ENCODE measurements at regions not wholly inside any gene's neighbourhood (a gene's known extent, or its start where the extent isn't known, plus 50 kb on each side); places are given as distances from the start of the nearest gene placed in this dataset.

- DNase-seq (ENCODE audit: low spot score) (no peak), ATAC-seq (no peak), FAIRE-seq (no peak)
- POLR2A ChIA-PET: no interaction called here
- Histone ChIP-seq H3K4me3 (replicated peaks in 1 of 3; ENCODE audit: insufficient read depth in 1 of 3, low read depth in 2 of 3, low read length in 3 of 3) (no peak overlapping the region), H2AFZ (ENCODE audit: low read length) (no peak overlapping the region), H4K20me1 (ENCODE audit: insufficient read depth, low read length) (no peaks in the 10 kb centered on the region; the same call in 1 of the 2 replicates), H3K9me3 (ENCODE audit: low read length) (no peaks in the 10 kb centered on the region), H3K27ac (ENCODE audit: extremely low read length, insufficient read depth, low read length) (no peak overlapping the region), H3K4me2 (ENCODE audit: low read depth, low read length) (no peak overlapping the region), H3K36me3 (replicated peaks in 1 of 2; ENCODE audit: control insufficient read depth in 1 of 2, insufficient read depth in 2 of 2, low read length in 2 of 2) (no peaks in the 10 kb centered on the region), H3K9ac (ENCODE audit: insufficient read depth, low read depth, low read length) (no peak overlapping the region), H3K27me3 (ENCODE audit: control insufficient read depth in 1 of 2, insufficient read depth in 2 of 2, low read length in 2 of 2) (peaks cover 30 to 91% of the 10 kb centered on the region in 2 experiments), H3K79me2 (ENCODE audit: insufficient read depth, low read length) (no peaks in the 10 kb centered on the region), H3K4me1 (ENCODE audit: insufficient read depth, low read length) (no peaks in the 10 kb centered on the region)
- in situ Hi-C loops (cut with HindIII; ENCODE audit: extremely low pct_ligation_motif_present, low pct_unique_long_range_greater_than_20kb): no loop called here
- CTCF ChIA-PET (ENCODE audit: low intra/inter-chr PET ratio, low total read pairs): no interaction called here
- WGBS (ENCODE audit: low lambda C conversion rate): 21% methylated on average over 15 of the region's 15 CpGs
- BruUV-seq (replicated peaks): no TSS peak
- intact Hi-C loops (cut with micrococcal nuclease; ENCODE audit: unreplicated experiment): no loop called here
- TF ChIP-seq HINFP (CRISPR knock-in tag; IDR thresholded peaks at IDR 0.05; ENCODE audit: low read depth): no peak
- no peak for TF ChIP-seq DMAP1 (CRISPR knock-in tag; IDR thresholded peaks at IDR 0.05)
- TF ChIP-seq GTF2F1 (IDR thresholded peaks at IDR 0.05; ENCODE audit: low read length): no peak
- no peak for TF ChIP-seq TCF7L2 (IDR thresholded peaks at IDR 0.05; ENCODE audit: low read depth, low read length)
- TF ChIP-seq IKZF5 (CRISPR knock-in tag; IDR thresholded peaks at IDR 0.05): no peak
- TF ChIP-seq RXRB (CRISPR knock-in tag; IDR thresholded peaks at IDR 0.05; ENCODE audit: borderline replicate concordance): no peak
- TF ChIP-seq DZIP1 (CRISPR knock-in tag; IDR thresholded peaks at IDR 0.05): no peak
- no peak for TF ChIP-seq MED13 (CRISPR knock-in tag; IDR thresholded peaks at IDR 0.05)
- no peak for TF ChIP-seq TRAFD1 (CRISPR knock-in tag; IDR thresholded peaks at IDR 0.05; ENCODE audit: borderline replicate concordance)
- no peak for TF ChIP-seq ZBTB34 (CRISPR knock-in tag; IDR thresholded peaks at IDR 0.05)
- no peak for TF ChIP-seq HOXA3 (CRISPR knock-in tag; IDR thresholded peaks at IDR 0.05)
- no peak for TF ChIP-seq PAXIP1 (CRISPR knock-in tag; conservative IDR thresholded peaks at IDR 0.05)
- no peak for TF ChIP-seq ZNF557 (CRISPR knock-in tag; IDR thresholded peaks at IDR 0.05)
- no peak for TF ChIP-seq SNAI1 (CRISPR knock-in tag; IDR thresholded peaks at IDR 0.05; ENCODE audit: borderline replicate concordance)
Observed at GRCh38 chr17:79543531-79543930, 67.3 kb downstream of the RBFOX3 start.

Measured in HepG2 (cell line).